IMR-90 (cell line): ENCODE measurements at regions not wholly inside any gene's neighbourhood (a gene's known extent, or its start where the extent isn't known, plus 50 kb on each side); places are given as distances from the start of the nearest gene placed in this dataset.

Experiments used
- ATAC-seq: fragments of 200-7000 bp; cut with Tn5 transposase; 2 replicates; pipeline ENCODE4 v1.9.1; 2020; ENCODE audit warnings: low read depth, mild to moderate bottlenecking, moderate library complexity
- BruUV-seq: library from RNA; stranded (reverse); fragments of 400-500 nt; replicated peaks from 2 replicates; lab custom pipeline; 2021; lab: Mats Ljungman, UMichigan
- CTCF ChIA-PET: fragments of 300-600 bp; formaldehyde crosslinking; extraction: SDS; loops from one replicate; lab custom pipeline; 2021; ENCODE audit warnings: antibody characterized with exemption; lab: Yijun Ruan, JAX
- POLR2A ChIA-PET: fragments of 300-600 bp; sonication (Branson Sonifier 250); formaldehyde crosslinking; loops from one replicate; lab custom pipeline; 2022; ENCODE audit warnings: antibody characterized with exemption; ENCODE audit not compliant: unreplicated experiment; lab: Charles Lee
- DNase-seq: peaks from one replicate; pipeline ENCODE4 v3.0.0; 2013
- H2AFZ ChIP-seq: replicated peaks from 2 replicates; pipeline ENCODE3; 2013; ENCODE audit warnings: low read length, mild to moderate bottlenecking; ENCODE audit not compliant: poor library complexity
- H2AK5ac ChIP-seq: 2 replicates; pipeline ENCODE4 v1.6.1; 2013; ENCODE audit warnings: low read depth, low read length, inconsistent platforms
- H2AK9ac ChIP-seq: replicated peaks from 2 replicates; pipeline ENCODE3; 2013; ENCODE audit warnings: mild to moderate bottlenecking, low read depth, low read length, moderate library complexity; ENCODE audit not compliant: poor library complexity
- H2BK120ac ChIP-seq: 2 replicates; pipeline ENCODE4 v1.6.1; 2013; ENCODE audit warnings: low read depth, low read length, inconsistent platforms
- H2BK15ac ChIP-seq: 3 replicates; pipeline ENCODE4 v1.6.1; 2013; ENCODE audit warnings: low read depth, low read length, inconsistent platforms
- H2BK20ac ChIP-seq: 2 replicates; pipeline ENCODE4 v1.6.1; 2013; ENCODE audit warnings: low read depth, mild to moderate bottlenecking, inconsistent platforms, low read length, moderate library complexity
- H2BK5ac ChIP-seq: 2 replicates; pipeline ENCODE4 v1.6.1; 2013; ENCODE audit warnings: mild to moderate bottlenecking, low read depth, low read length, inconsistent platforms; ENCODE audit not compliant: poor library complexity, severe bottlenecking
- H3K14ac ChIP-seq: replicated peaks from 2 replicates; pipeline ENCODE4 v1.6.1; 2013; ENCODE audit warnings: low read depth, low read length, inconsistent platforms
- H3K18ac ChIP-seq: 2 replicates; pipeline ENCODE4 v1.6.1; 2013; ENCODE audit warnings: low read depth, low read length, control low read depth
- H3K23ac ChIP-seq: 2 replicates; pipeline ENCODE4 v1.6.1; 2013; ENCODE audit warnings: low read depth, low read length, inconsistent platforms
- H3K27ac ChIP-seq: 2 replicates; pipeline ENCODE4 v1.5.1; 2013; ENCODE audit warnings: mild to moderate bottlenecking, control low read depth, low read length; ENCODE audit not compliant: insufficient read depth
- H3K27me3 ChIP-seq: 2 replicates; pipeline ENCODE4 v1.6.1; 2013; ENCODE audit warnings: low read length; ENCODE audit not compliant: control insufficient read depth, insufficient read depth
- H3K36me3 ChIP-seq: 2 replicates; pipeline ENCODE4 v1.6.1; 2013; ENCODE audit warnings: low read length, mixed read lengths; ENCODE audit not compliant: control insufficient read depth, insufficient read depth
- H3K4ac ChIP-seq: 2 replicates; pipeline ENCODE4 v1.6.1; 2013; ENCODE audit warnings: low read depth, low read length, inconsistent platforms
- H3K4me1 ChIP-seq: 2 replicates; pipeline ENCODE4 v1.6.1; 2013; ENCODE audit warnings: low read length, mixed read lengths; ENCODE audit not compliant: control insufficient read depth, insufficient read depth
- H3K4me2 ChIP-seq: 2 replicates; pipeline ENCODE4 v1.6.1; 2013; ENCODE audit warnings: low read depth, mild to moderate bottlenecking, control low read depth, low read length, moderate library complexity
- H3K4me3 ChIP-seq: 2 replicates; pipeline ENCODE4 v1.5.1; 2013; ENCODE audit warnings: low read depth, mild to moderate bottlenecking, control low read depth, low read length, moderate library complexity; ENCODE audit not compliant: insufficient read depth
- H3K56ac ChIP-seq: 2 replicates; pipeline ENCODE4 v1.6.1; 2013; ENCODE audit warnings: low read length, inconsistent platforms; ENCODE audit not compliant: insufficient read depth; ENCODE audit errors: extremely low read depth
- H3K79me1 ChIP-seq, 2 experiments: 2 replicates each; pipeline ENCODE4 v1.6.1; 2013; ENCODE audit warnings: low read length in 2 of 2, inconsistent platforms in 1 of 2, low read depth in 1 of 2
- H3K9ac ChIP-seq: 2 replicates; pipeline ENCODE4 v1.6.1; 2013; ENCODE audit warnings: low read depth, low read length, control low read depth
- H3K9me1 ChIP-seq: 2 replicates; pipeline ENCODE4 v1.6.1; 2013; ENCODE audit warnings: low read length, inconsistent platforms; ENCODE audit not compliant: insufficient read depth
- H3K9me3 ChIP-seq: 2 replicates; pipeline ENCODE4 v1.6.1; 2013; ENCODE audit warnings: low read length; ENCODE audit not compliant: control insufficient read depth, insufficient read depth
- H4K20me1 ChIP-seq: 2 replicates; pipeline ENCODE4 v1.6.1; 2013; ENCODE audit warnings: low read length, inconsistent platforms; ENCODE audit not compliant: insufficient read depth
- H4K5ac ChIP-seq: 2 replicates; pipeline ENCODE4 v1.6.1; 2013; ENCODE audit warnings: mild to moderate bottlenecking, low read depth, low read length, control low read depth
- H4K8ac ChIP-seq, 2 experiments: 2 replicates each; pipeline ENCODE4 v1.6.1; 2013; ENCODE audit warnings: low read depth in 2 of 2, low read length in 2 of 2, control low read depth in 1 of 2, inconsistent platforms in 1 of 2
- H4K91ac ChIP-seq: 2 replicates; pipeline ENCODE4 v1.6.1; 2013; ENCODE audit warnings: low read depth, low read length, inconsistent platforms; ENCODE audit not compliant: insufficient read depth
- BHLHE40 ChIP-seq: fragments of 150-350 bp; IDR thresholded peaks from 2 replicates; pipeline ENCODE4 v1.6.1; 2016; ENCODE audit warnings: mild to moderate bottlenecking, low read depth, low read length
- CHD1 ChIP-seq: IDR thresholded peaks from 2 replicates; pipeline ENCODE4 v1.6.1; 2012; ENCODE audit warnings: low read depth, low read length, improper control_type of control experiment
- FOS ChIP-seq: fragments of 150-350 bp; IDR thresholded peaks from 2 replicates; pipeline ENCODE4 v1.6.1; 2016; ENCODE audit warnings: low read depth, low read length
- MXI1 ChIP-seq: IDR thresholded peaks from 2 replicates; pipeline ENCODE4 v1.6.1; 2012; ENCODE audit warnings: low read depth, mild to moderate bottlenecking, low read length, moderate library complexity, borderline replicate concordance
- RFX5 ChIP-seq: IDR thresholded peaks from 2 replicates; pipeline ENCODE4 v1.8.0; 2012; ENCODE audit warnings: low read depth, mild to moderate bottlenecking, low read length, moderate library complexity
- WGBS, 2 experiments: methylation state at CpG; one replicate each; pipeline versions ENCODE4 v1.1.5 to v1.1.7; 2013; ENCODE audit warnings: missing lambda C conversion rate in 2 of 2; ENCODE audit not compliant: insufficient read length in 1 of 2; ENCODE audit errors: extremely low coverage in 2 of 2; 5-methylcytosine and 5-hydroxymethylcytosine counted together
- dilution Hi-C: fragments of 300-500 bp; cut with HindIII; formaldehyde crosslinking; loops from one replicate; pipeline ENCODE4 v1.14.3; 2018; ENCODE audit warnings: low sequenced_read_pairs; ENCODE audit not compliant: unreplicated experiment
- in situ Hi-C: fragments of 300-500 bp; cut with MboI; formaldehyde crosslinking; loops from 3 replicates; pipeline ENCODE4 v1.14.3; 2019; ENCODE audit warnings: low sequenced_read_pairs, inconsistent platforms, mixed read lengths
- intact Hi-C: fragments of 100-400 bp; cut with micrococcal nuclease; formaldehyde crosslinking; loops from 2 replicates; pipeline ENCODE4 v1.10.0; 2022

DNA sequence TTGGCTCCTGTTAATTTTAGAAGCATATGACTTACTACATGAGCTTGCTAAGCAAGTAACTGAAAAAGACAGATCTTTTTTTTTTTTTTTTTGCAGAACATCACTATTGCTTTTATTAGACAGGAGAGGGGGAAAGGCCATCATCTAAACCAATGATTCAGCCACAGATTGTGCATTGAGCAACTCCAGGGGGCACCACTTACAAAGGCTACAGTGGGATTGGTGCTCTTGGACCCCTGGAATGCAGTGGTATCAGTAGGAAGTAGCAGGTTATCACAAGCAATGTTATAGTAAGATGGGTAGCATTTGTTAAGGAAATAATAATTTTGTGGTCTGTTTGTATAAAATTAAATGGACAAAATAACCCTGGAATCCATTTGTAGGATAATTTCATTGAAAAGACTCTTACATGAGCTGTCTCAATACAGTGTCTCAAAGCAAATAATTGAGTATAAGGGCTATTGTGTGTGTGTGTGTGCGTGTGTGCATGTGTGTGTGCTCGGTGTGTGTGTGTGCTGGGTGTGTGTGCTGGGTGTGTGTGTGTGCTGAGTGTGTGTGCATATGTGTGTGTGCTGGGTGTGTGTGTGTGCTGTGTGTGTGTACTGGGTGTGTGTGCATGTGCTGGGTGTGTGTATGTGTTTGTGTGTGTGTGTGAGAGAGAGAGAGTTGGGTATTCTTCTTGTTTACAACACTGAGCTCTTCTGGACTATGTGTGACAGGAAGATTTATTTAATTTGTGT, 296.3 kb downstream of the PCDH7 start:
- H4K91ac ChIP-seq, result no peak overlapping the region
- DNase-seq (no peak), ATAC-seq (no peak)
- no CpG with 5 or more reads among the region's 2 CpGs for WGBS, 2 experiments
- no peak overlapping the region for H2AFZ ChIP-seq
- H4K8ac ChIP-seq, result no peak overlapping the region
- no peak overlapping the region for H3K18ac ChIP-seq
- H2BK15ac ChIP-seq, result no peak overlapping the region
- H3K4ac ChIP-seq, result no peak overlapping the region
- no peaks in the 10 kb centered on the region for H3K36me3 ChIP-seq
- peak overlapping the region; percentile 65 for H2BK5ac ChIP-seq
- H2BK20ac ChIP-seq, result no peak overlapping the region
- POLR2A ChIA-PET, result no interaction called here
- no peak overlapping the region for H3K4me2 ChIP-seq
- H2AK5ac ChIP-seq, result no peak overlapping the region
- no peak overlapping the region for H2AK9ac ChIP-seq
- intact Hi-C loops, result no loop called here
- H3K9me3 ChIP-seq, result no peaks in the 10 kb centered on the region
- BruUV-seq, result no TSS peak
- in situ Hi-C loops, result no loop called here
- no peak overlapping the region for H3K27ac ChIP-seq
- no peak for TF ChIP-seq CHD1
- no peak for TF ChIP-seq MXI1
- TF ChIP-seq FOS, result no peak
- no peak for TF ChIP-seq BHLHE40
- no peak for TF ChIP-seq RFX5
- no peaks in the 10 kb centered on the region for H3K4me1 ChIP-seq
- dilution Hi-C loops, result no loop called here
- CTCF ChIA-PET, result no interaction called here
- no peak overlapping the region for H3K14ac ChIP-seq
- no peak overlapping the region for H3K23ac ChIP-seq
- H3K9ac ChIP-seq, result no peak overlapping the region
- H3K9me1 ChIP-seq, result no peaks in the 10 kb centered on the region
- no peaks in the 10 kb centered on the region for H4K20me1 ChIP-seq
- H3K4me3 ChIP-seq, result no peak overlapping the region
- H4K5ac ChIP-seq, result no peak overlapping the region
- no peaks in the 10 kb centered on the region for H3K79me1 ChIP-seq
- no peak overlapping the region for H2BK120ac ChIP-seq
- H3K56ac ChIP-seq, result no peak overlapping the region
- H3K27me3 ChIP-seq, result no peaks in the 10 kb centered on the region
